DMS 273 (cell line): ENCODE measurements at regions not wholly inside any gene's neighbourhood (a gene's known extent, or its start where the extent isn't known, plus 50 kb on each side); places are given as distances from the start of the nearest gene placed in this dataset.

Experiments used
- DNase-seq: peaks from one replicate; lab custom pipeline; 2025; ENCODE audit not compliant: unreplicated experiment; lab: John Stamatoyannopoulos, UW

GRCh38 chrX:88397551-88397950, 349.5 kb upstream of the CPXCR1 start:
- DNase-seq, result peak; percentile 15

GRCh38 chrX:88416002-88416401, 331.0 kb upstream of the CPXCR1 start:
- DNase-seq, result no peak

- DNase-seq, result no peak
Measured at GRCh38 chrX:88416965-88417364, 330.1 kb upstream of the CPXCR1 start.

GRCh38 chrX:88424071-88424470, 323.0 kb upstream of the CPXCR1 start:
- DNase-seq, result no peak

- no peak for DNase-seq
Measured at GRCh38 chrX:88424541-88424940, 322.5 kb upstream of the CPXCR1 start.

GRCh38 chrX:88425739-88426138, 321.3 kb upstream of the CPXCR1 start:
- DNase-seq, result peak; percentile 10

- DNase-seq, result no peak
Measured at GRCh38 chrX:88437563-88437962, 309.5 kb upstream of the CPXCR1 start.

- DNase-seq, result no peak
Measured at GRCh38 chrX:88438209-88438608, 308.8 kb upstream of the CPXCR1 start.

- no peak for DNase-seq
Measured at GRCh38 chrX:88439935-88440334, 307.1 kb upstream of the CPXCR1 start.
